Body of pancreas (tissue), 4 donors: ENCODE measurements at regions not wholly inside any gene's neighbourhood (a gene's known extent, or its start where the extent isn't known, plus 50 kb on each side); places are given as distances from the start of the nearest gene placed in this dataset.

Experiments
- POLR2A ChIP-seq, 3 donors: fragments of 450-650 bp; IDR thresholded peaks; one replicate each; pipeline ENCODE4 v1.6.1; 2016; ENCODE audit warnings: antibody characterized with exemption in 3 of 3, mild to moderate bottlenecking in 2 of 3
- TF ChIP-seq, protein P1 (sequence below), 7 experiments: fragments of 450-650 bp in 4 of 7; fragments of 200-600 bp in 3 of 7; sonication (generic) in 3 of 7; IDR thresholded peaks; one replicate each; pipeline ENCODE4 v1.5.1; 2016 to 2019; ENCODE audit warnings: antibody characterized with exemption in 7 of 7

DNA sequence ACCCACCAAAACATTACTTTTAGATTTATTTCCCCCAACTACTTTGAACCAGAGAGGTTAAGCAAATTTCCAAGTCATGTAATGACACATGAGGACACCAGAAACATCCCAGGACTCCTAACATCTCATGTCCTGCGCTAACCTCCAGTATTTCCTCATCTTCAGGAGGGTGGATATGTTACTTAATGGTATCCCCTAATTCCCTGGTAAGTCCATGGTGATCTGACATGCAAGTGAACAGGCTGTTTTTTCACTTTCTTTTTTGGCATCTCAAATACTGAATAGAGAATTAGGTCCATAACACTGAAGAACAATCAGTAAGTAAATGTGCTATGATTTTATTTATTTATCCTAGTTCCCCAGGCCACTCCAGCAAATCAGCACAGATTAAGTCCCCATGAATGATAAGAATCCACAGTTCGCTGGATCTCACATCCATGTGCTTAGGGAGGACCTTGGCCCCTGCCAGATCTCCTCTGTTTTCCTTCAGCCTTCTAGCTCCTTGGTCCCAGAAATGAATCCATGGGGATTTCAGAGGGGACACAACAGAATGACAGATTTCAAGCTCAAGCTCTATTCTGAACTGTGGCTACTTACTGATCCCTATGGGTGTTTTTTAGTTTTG, 334.6 kb downstream of the CDC5L start:
- TF ChIP-seq, protein P1, sequence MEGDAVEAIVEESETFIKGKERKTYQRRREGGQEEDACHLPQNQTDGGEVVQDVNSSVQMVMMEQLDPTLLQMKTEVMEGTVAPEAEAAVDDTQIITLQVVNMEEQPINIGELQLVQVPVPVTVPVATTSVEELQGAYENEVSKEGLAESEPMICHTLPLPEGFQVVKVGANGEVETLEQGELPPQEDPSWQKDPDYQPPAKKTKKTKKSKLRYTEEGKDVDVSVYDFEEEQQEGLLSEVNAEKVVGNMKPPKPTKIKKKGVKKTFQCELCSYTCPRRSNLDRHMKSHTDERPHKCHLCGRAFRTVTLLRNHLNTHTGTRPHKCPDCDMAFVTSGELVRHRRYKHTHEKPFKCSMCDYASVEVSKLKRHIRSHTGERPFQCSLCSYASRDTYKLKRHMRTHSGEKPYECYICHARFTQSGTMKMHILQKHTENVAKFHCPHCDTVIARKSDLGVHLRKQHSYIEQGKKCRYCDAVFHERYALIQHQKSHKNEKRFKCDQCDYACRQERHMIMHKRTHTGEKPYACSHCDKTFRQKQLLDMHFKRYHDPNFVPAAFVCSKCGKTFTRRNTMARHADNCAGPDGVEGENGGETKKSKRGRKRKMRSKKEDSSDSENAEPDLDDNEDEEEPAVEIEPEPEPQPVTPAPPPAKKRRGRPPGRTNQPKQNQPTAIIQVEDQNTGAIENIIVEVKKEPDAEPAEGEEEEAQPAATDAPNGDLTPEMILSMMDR (IDR thresholded peaks at IDR 0.05): no peak
- no peak for TF ChIP-seq POLR2A (IDR thresholded peaks at IDR 0.05)
